HCT116 (cell line): ENCODE measurements at regions not wholly inside any gene's neighbourhood (a gene's known extent, or its start where the extent isn't known, plus 50 kb on each side); places are given as distances from the start of the nearest gene placed in this dataset.

ENCODE experiments used
- ATAC-seq: fragments of 200-7000 bp; cut with Tn5 transposase; 2 replicates; pipeline ENCODE4 v1.9.1; 2020; ENCODE audit warnings: mild to moderate bottlenecking, moderate library complexity
- BruUV-seq: library from RNA; stranded (reverse); fragments of 400-500 nt; replicated peaks from 2 replicates; lab custom pipeline; 2021; lab: Mats Ljungman, UMichigan
- CTCF ChIA-PET: fragments of 300-600 bp; sonication (Branson Sonifier 250); formaldehyde crosslinking; loops from one replicate; lab custom pipeline; 2021; ENCODE audit warnings: antibody characterized with exemption; lab: Charles Lee
- POLR2A ChIA-PET: fragments of 300-600, 350-600 bp; sonication (Branson Sonifier 250); formaldehyde crosslinking; loops from one replicate; lab custom pipeline; 2021; ENCODE audit warnings: antibody characterized with exemption; lab: Charles Lee
- RAD21 ChIA-PET, 2 experiments: fragments of 300-600 bp; sonication (Branson Sonifier 250); formaldehyde crosslinking; loops; one replicate each; lab custom pipeline; 2023; ENCODE audit warnings: low total read pairs in 2 of 2; ENCODE audit not compliant: uncharacterized antibody in 2 of 2, unreplicated experiment in 2 of 2, low non-redundant PET in 1 of 2; lab: Charles Lee
- DNase-seq: peaks from one replicate; pipeline ENCODE4 v3.0.0-alpha.2; 2010; ENCODE audit warnings: low read depth, low spot score
- H2AFZ ChIP-seq: fragments of 200-600 bp; shearing (Covaris generic), sonication (generic); 2 replicates; pipeline ENCODE4 v1.6.1; 2017; ENCODE audit warnings: low read depth, mixed run types, mixed read lengths, antibody characterized with exemption, low read length; ENCODE audit not compliant: poor library complexity, severe bottlenecking
- H3K27ac ChIP-seq: 2 replicates; pipeline ENCODE4 v1.5.1; 2012; ENCODE audit warnings: low read depth, low read length
- H3K27me3 ChIP-seq: fragments of 200-600 bp; sonication (generic); 2 replicates; pipeline ENCODE4 v1.6.1; 2016; ENCODE audit warnings: mixed run types, low read length, mixed read lengths; ENCODE audit not compliant: insufficient read depth
- H3K36me3 ChIP-seq, 2 experiments: fragments of 200-500 bp in 1 of 2; fragments of 200-600 bp in 1 of 2; sonication (Bioruptor generic) in 1 of 2; sonication (generic) in 1 of 2; 2 replicates each; pipeline versions ENCODE4 v1.5.1 to v1.6.1; 2014 to 2016; ENCODE audit warnings: low read length in 2 of 2, inconsistent platforms in 1 of 2, mixed read lengths in 1 of 2, mixed run types in 1 of 2; ENCODE audit not compliant: insufficient read depth in 2 of 2, control insufficient read depth in 1 of 2
- H3K4me1 ChIP-seq, 2 experiments: fragments of 200-600 bp in 1 of 2; sonication (generic) in 1 of 2; 2 replicates each; pipeline versions ENCODE4 v1.5.1 to v1.6.1; 2012 to 2017; ENCODE audit warnings: low read length in 2 of 2, inconsistent platforms in 1 of 2, mild to moderate bottlenecking in 1 of 2, mixed read lengths in 1 of 2, mixed run types in 1 of 2, moderate library complexity in 1 of 2; ENCODE audit not compliant: insufficient read depth in 2 of 2, control insufficient read depth in 1 of 2
- H3K4me2 ChIP-seq: fragments of 200-600 bp; sonication (generic); 2 replicates; pipeline ENCODE4 v1.6.1; 2017; ENCODE audit warnings: mixed run types, low read length, mixed read lengths
- H3K4me3 ChIP-seq, 2 experiments: fragments of 200-600 bp in 1 of 2; sonication (generic) in 1 of 2; replicated peaks in 1 of 2; 2 replicates each; pipeline ENCODE4 v1.5.1; 2011 to 2016; ENCODE audit warnings: low read length in 2 of 2, control low read depth in 1 of 2, low read depth in 1 of 2, mild to moderate bottlenecking in 1 of 2, mixed read lengths in 1 of 2, mixed run types in 1 of 2
- H3K79me2 ChIP-seq: fragments of 200-600 bp; sonication (generic); 2 replicates; pipeline ENCODE4 v1.6.1; 2017; ENCODE audit warnings: mild to moderate bottlenecking, mixed run types, low read length, moderate library complexity, mixed read lengths; ENCODE audit not compliant: insufficient read depth
- H3K9ac ChIP-seq: fragments of 200-600 bp; sonication (generic); 2 replicates; pipeline ENCODE4 v1.6.1; 2016; ENCODE audit warnings: low read length, mixed read lengths
- H3K9me2 ChIP-seq: fragments of 200-600 bp; sonication (generic), shearing (Covaris generic); 2 replicates; pipeline ENCODE4 v1.6.1; 2017; ENCODE audit warnings: mixed run types, mild to moderate bottlenecking, moderate library complexity; ENCODE audit not compliant: insufficient read depth
- H3K9me3 ChIP-seq, 2 experiments: fragments of 200-500 bp in 1 of 2; fragments of 200-600 bp in 1 of 2; sonication (Bioruptor generic) in 1 of 2; sonication (generic) in 1 of 2; 2 replicates each; pipeline ENCODE4 v1.6.1; 2014 to 2017; ENCODE audit warnings: low read length in 2 of 2, mixed read lengths in 2 of 2, inconsistent platforms in 1 of 2, low read depth in 1 of 2, mild to moderate bottlenecking in 1 of 2, mixed run types in 1 of 2, moderate library complexity in 1 of 2; ENCODE audit not compliant: control insufficient read depth in 1 of 2, insufficient read depth in 1 of 2
- H4K20me1 ChIP-seq: fragments of 200-600 bp; sonication (generic), shearing (Covaris generic); 2 replicates; pipeline ENCODE4 v1.6.1; 2017; ENCODE audit warnings: mixed run types, mild to moderate bottlenecking, moderate library complexity; ENCODE audit not compliant: insufficient read depth
- ATF3 ChIP-seq: IDR thresholded peaks from 2 replicates; pipeline ENCODE4 v1.6.1; 2012
- CBX3 ChIP-seq: IDR thresholded peaks from 2 replicates; pipeline ENCODE4 v1.6.1; 2012; ENCODE audit warnings: low read depth
- CEBPB ChIP-seq: IDR thresholded peaks from 2 replicates; pipeline ENCODE4 v1.6.1; 2012; ENCODE audit warnings: low read depth
- EGR1 ChIP-seq: IDR thresholded peaks from 2 replicates; pipeline ENCODE4 v1.6.1; 2012; ENCODE audit warnings: low read depth
- EZH2phosphoT487 ChIP-seq: fragments of 200-600 bp; IDR thresholded peaks from 2 replicates; pipeline ENCODE4 v1.6.1; 2018; ENCODE audit warnings: antibody characterized with exemption, borderline replicate concordance
- FOSL1 ChIP-seq: IDR thresholded peaks from 2 replicates; pipeline ENCODE4 v1.6.1; 2012; ENCODE audit warnings: low read depth
- JUND ChIP-seq: IDR thresholded peaks from 2 replicates; pipeline ENCODE4 v1.6.1; 2012
- MAX ChIP-seq: IDR thresholded peaks from 2 replicates; pipeline ENCODE4 v1.6.1; 2012
- POLR2AphosphoS5 ChIP-seq: IDR thresholded peaks from 2 replicates; pipeline ENCODE4 v1.6.1; 2011; ENCODE audit warnings: mild to moderate bottlenecking, low read depth, low read length, moderate library complexity
- RAD21 ChIP-seq: IDR thresholded peaks from 2 replicates; pipeline ENCODE4 v1.6.1; 2012; ENCODE audit warnings: low read depth, mild to moderate bottlenecking
- REST ChIP-seq: IDR thresholded peaks from 2 replicates; pipeline ENCODE4 v1.6.1; 2012; ENCODE audit warnings: low read depth
- SIN3A ChIP-seq: IDR thresholded peaks from 2 replicates; pipeline ENCODE4 v1.6.1; 2012; ENCODE audit warnings: low read depth
- SP1 ChIP-seq: IDR thresholded peaks from 2 replicates; pipeline ENCODE4 v1.6.1; 2012; ENCODE audit warnings: low read depth
- TCF7L2 ChIP-seq: IDR thresholded peaks from 2 replicates; pipeline ENCODE4 v1.7.0; 2011; ENCODE audit warnings: borderline replicate concordance, inconsistent platforms; ENCODE audit not compliant: insufficient read depth, insufficient read length; ENCODE audit errors: extremely low read depth
- YY1 ChIP-seq: IDR thresholded peaks from 2 replicates; pipeline ENCODE4 v1.6.1; 2011; ENCODE audit warnings: low read length, low read depth, moderate library complexity, mild to moderate bottlenecking; ENCODE audit not compliant: insufficient replicate concordance; ENCODE audit errors: extremely low read depth
- ZBTB33 ChIP-seq: IDR thresholded peaks from 2 replicates; pipeline ENCODE4 v1.6.1; 2011; ENCODE audit warnings: mild to moderate bottlenecking, low read length, moderate library complexity; ENCODE audit not compliant: insufficient replicate concordance; ENCODE audit errors: extremely low read depth
- intact Hi-C: fragments of 100-400 bp; cut with micrococcal nuclease; formaldehyde crosslinking; loops from 2 replicates; pipeline ENCODE4 v1.10.0; 2022

- H3K4me2 ChIP-seq, result no peak overlapping the region
- BruUV-seq, result no TSS peak
- H3K4me3 ChIP-seq, result no peak overlapping the region
- no peak overlapping the region for H3K9ac ChIP-seq
- peaks cover 96% of the 10 kb centered on the region for H3K79me2 ChIP-seq
- no peaks in the 10 kb centered on the region for H3K9me3 ChIP-seq
- peaks cover 3% of the 10 kb centered on the region; the same call in 1 of the 2 replicates for H4K20me1 ChIP-seq
- RAD21 ChIA-PET, result no interaction called here
- peaks cover 8 to 10% of the 10 kb centered on the region in 2 experiments; a peak in 3 of 4 replicates for H3K4me1 ChIP-seq
- intact Hi-C loops, result no loop called here
- no peaks in the 10 kb centered on the region for H3K9me2 ChIP-seq
- no peaks in the 10 kb centered on the region for H3K27me3 ChIP-seq
- no peak overlapping the region for H2AFZ ChIP-seq
- no peak overlapping the region for H3K27ac ChIP-seq
- TF ChIP-seq ZBTB33 (no peak), CEBPB (no peak), MAX (no peak), TCF7L2 (no peak), FOSL1 (no peak), POLR2AphosphoS5 (no peak), ATF3 (no peak), REST (no peak), EZH2phosphoT487 (no peak), JUND (no peak), SIN3A (no peak), RAD21 (no peak), SP1 (no peak), EGR1 (no peak), CBX3 (no peak), YY1 (no peak)
- TF ChIP-seq, all 23 proteins: peak for 0
- DNase-seq, result no peak
- CTCF ChIA-PET, result no interaction called here
- no peak for ATAC-seq
- H3K36me3 ChIP-seq, result peaks cover 0 to 4% of the 10 kb centered on the region in 2 experiments; a peak in 1 of 4 replicates
- POLR2A ChIA-PET, result no interaction called here
Measured at GRCh38 chr17:45578516-45579455, 88.3 kb upstream of the PLEKHM1 start.
